DMS 273 treated with DMSO at 0.1 percent for 48 hours (cell line): ENCODE measurements at regions not wholly inside any gene's neighbourhood (a gene's known extent, or its start where the extent isn't known, plus 50 kb on each side); places are given as distances from the start of the nearest gene placed in this dataset.
"Not testable (repeated sequence)": the region's sequence is repeated elsewhere in the genome, so short reads cannot be mapped to it uniquely, and the experiment has no call there.

Experiments
- DNase-seq: peaks from one replicate; lab custom pipeline; 2025; lab: John Stamatoyannopoulos, UW

DNA sequence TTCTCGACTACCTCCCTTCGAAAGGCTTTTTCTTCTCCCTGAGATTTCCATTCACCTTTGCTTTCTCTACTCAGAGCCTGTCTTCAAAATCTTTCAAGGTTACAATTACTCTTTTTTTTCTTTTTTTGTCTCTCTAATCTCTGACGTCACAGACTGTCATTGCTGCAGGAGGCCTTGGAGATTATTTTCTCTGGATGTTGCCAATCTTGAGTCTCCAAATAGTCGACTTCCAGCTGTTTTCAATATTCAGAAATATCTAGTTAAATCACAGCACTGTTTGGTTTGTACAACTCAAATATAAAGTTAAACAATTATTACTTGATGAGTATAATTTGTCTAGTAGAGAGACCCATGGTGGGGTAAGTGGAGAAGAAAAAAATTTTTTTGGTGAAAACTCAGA is 359.0 kb upstream of the BOD1L1 start:
- no peak for DNase-seq

- DNase-seq: no peak
Measured at GRCh38 chr4:13988353-13989305, 361.1 kb upstream of the BOD1L1 start.

- no peak for DNase-seq
Measured at GRCh38 chr4:13989501-13989900, 362.0 kb upstream of the BOD1L1 start.

GRCh38 chr4:13990596-13991589 is 363.4 kb upstream of the BOD1L1 start:
- DNase-seq: no peak

GRCh38 chr4:13992041-13992440 is 364.5 kb upstream of the BOD1L1 start:
- no peak for DNase-seq

DNA sequence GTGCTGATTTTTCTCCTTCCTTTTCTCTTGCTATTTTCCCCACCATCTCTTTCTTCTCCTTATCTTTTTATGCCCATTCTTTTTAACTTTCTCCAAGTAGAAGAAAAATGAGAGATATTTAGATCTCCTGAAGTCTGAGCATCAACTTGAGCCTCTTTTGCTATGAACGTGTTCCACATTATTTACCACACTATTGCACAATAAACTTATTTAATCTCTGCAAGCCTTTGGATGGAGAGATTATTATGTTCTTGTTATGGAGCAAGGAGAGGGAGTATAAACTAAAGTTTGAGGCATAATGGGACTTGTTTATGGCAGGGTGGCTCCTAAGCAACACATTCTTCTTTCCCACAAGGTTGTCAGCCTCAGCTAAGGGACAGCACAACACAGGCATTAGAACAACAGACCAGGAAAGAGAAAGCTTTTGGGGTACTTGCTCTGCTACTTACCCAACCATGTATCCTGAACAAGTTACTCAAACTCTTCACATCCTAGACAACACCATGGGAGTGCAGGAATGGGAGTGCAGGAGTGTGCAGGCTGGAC is 365.5 kb upstream of the BOD1L1 start:
- no peak for DNase-seq

- no peak for DNase-seq
Measured at GRCh38 chr4:13994016-13994415, 366.5 kb upstream of the BOD1L1 start.

DNA sequence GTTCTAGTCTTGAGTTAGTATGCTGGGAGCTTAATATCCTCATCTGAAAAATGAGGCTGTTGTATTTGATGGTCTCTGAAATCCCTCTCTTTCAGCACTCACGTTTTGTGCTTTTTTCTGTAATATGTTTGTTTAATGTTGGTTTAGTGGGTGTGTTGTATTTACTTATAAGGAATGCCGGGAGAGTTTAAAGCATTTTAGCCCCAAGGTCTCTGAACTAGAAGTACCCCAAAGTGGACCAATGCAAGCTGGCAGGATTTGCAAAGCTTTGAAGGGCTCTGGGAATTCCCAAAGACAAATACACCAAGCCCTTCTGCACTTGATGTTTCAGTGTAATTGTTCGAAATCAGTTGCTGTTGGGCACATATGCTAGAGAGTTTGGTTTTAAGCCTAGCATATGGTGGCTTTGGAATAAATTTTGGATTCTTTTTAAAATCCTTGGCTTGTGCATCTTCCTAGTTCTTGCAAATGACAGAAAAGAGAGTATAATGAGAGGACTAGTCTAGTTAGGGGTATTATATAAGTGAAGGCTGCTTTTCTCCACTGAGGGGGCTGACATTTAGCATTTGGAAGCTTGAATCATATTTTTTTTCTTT is 371.4 kb upstream of the BOD1L1 start:
- DNase-seq: no peak

- no peak for DNase-seq
Measured at GRCh38 chr4:14000091-14000814, 372.7 kb upstream of the BOD1L1 start.

- DNase-seq: not testable (repeated sequence)
Measured at GRCh38 chr4:14002331-14002730, 374.8 kb upstream of the BOD1L1 start.

DNA sequence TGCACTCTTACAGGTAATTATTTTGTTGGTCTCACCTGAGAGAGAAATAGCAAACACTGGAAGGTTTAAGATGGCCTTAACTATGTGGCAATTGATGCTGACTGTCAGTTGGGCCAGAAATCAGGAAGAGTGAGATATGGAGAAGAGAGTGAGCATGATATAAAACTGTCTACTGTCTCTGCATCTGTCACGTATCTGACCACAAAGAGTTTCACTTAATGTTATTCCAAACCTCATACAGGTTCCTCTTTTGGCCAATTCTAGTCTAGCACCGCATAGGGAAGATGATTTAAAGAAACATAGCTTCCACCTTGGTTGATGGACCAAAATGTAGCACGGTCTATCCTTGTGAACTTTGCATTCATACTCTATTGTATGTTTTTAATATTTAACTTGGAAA is 381.0 kb upstream of the BOD1L1 start:
- no peak for DNase-seq

DNA sequence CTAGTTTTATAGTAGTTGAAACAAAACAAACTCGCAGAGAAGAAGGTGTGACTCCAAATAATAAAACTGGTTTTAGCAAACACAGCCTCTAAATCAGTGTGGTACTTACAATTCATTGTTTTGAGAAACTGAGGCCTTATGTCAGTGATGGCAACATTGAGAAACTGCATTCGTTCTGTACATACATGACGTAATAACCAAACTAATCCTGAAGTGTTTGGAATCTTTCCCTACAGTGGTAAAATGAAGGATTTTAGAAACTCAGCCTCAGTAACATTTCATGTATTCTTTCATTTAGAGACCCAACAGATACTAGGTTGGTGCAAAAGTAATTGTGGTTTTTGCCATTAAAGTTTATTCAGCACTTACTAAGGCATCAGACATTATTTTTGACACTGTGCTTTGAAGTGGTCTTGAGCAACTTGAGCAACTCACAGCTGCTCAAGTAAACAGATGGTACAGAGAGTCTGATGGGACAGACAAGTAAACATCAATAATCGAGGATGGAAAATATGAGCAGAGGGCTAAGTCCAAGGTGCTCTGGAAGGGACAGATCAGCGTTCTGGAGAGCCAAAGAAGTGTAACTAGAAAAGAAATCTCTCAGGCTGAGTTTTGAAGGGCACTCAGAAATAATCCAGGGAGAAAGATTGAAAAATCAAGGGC is 390.8 kb upstream of the BOD1L1 start:
- DNase-seq: no peak

DNA sequence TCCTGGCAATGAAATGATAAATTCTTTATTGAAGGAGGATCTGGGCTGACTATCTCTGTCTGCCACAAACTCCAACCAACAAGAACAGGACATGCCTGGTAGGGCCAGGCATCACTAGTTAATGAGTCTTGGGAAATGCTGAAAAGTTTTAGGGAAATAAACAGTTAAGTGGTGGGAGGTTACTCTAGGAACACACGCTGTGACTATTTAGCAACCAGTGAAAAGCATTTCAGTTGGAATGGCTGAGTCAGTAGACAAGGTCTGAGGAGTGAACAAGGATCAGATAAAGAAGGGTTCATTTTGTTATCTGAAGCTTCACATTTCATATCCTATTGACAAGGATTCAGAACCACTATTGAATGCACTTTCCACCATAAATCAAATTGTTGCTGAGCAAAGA is 394.9 kb upstream of the BOD1L1 start:
- DNase-seq: no peak

DNA sequence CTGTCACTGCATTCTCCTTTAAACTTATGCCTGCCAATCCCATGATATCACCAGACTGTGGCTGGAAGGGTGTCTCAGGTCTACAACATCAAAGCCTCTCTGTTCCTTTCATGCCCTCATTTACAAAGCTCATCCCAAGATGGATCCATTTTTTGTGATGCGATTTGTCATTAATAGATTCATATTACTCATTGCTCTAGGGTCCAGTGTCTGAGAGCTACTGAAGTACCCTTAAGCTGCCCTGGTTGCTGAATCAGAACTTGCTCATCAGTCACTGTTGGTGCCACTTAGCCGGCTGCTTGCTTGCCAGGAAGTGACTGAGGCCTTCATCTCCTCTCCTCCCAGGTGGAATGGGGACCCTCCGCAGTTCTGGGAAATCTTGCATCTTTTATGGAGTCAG is 395.5 kb upstream of the BOD1L1 start:
- no peak for DNase-seq

DNA sequence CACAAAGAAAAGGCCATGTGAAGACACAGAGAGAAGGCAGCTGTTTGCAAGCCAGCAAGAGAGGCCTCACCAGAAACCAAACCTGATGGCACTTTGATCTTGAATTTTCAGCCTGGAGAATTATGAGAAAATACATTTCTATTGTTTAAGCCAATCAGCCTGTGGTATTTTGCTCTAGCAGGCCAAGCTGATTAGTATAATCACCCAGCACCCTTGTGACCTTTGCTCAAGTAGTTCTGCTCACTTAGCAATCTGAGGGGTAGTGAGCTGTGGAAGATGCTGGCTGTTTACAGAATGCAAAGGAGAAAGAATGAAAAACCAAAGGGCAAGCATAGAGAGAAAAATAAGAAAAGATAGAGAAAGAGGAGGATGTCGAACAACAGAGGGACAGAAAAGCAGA is 396.4 kb upstream of the BOD1L1 start:
- no peak for DNase-seq

- DNase-seq: no peak
Measured at GRCh38 chr4:14025111-14025510, 397.6 kb upstream of the BOD1L1 start.

GRCh38 chr4:14025891-14026290 is 398.4 kb upstream of the BOD1L1 start:
- no peak for DNase-seq

DNA sequence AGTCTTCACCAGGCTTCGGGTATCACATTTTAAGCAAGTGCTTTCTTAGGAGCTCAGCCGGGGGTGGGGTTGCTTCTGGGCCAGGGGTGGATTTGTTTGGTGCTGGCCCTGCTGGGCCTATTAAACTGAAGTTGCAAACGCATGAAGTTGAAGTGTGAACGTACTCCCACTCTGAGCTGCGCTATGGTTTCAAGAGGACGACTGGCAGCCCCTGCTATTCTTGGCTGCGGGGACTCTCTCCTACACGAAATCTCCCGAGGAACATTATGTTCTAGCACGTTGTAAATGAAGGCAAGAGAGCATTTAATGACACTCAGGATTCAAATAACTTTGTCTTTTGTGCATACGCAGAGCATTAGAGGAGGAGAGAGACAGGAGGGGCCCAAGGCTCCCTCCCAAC is 401.3 kb upstream of the BOD1L1 start:
- DNase-seq: no peak

DNA sequence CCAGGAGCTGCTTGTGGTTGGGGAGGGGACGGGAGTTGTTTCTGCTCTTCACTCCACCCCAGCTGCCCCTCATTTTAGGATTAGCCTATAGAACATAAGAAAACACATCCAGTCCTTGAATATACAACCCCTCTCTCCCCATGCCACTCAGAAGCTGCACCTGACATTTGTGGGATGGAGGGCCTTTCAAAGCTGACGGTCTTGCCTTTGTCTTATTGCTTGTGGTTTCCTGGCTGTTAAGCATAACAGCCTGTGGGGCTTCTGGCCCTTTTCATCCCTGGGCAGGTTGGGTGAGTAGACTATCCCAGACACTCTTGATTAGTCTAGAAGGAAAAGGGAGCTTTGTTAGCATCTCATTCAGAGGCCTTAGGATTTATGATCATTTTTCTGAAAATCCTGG is 407.6 kb upstream of the BOD1L1 start:
- DNase-seq: no peak

DNA sequence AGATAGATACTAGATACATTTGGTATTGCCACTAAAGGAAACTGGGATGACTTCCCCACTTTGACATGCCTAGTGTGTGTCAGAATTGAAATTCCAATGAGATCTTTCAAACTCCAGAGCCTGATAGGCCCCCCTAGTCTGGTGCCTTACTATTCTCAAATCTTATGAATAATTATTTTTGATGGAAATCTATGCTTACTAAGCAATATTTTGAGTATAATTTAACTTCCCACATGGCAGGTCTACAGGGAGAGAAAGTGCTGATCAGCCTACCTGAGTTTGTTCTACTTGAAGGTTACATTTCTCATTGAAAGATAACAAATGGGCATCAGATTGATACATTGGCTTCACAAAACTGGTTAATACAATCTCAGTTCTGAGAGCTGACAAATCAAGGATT is 415.7 kb upstream of the BOD1L1 start:
- no peak for DNase-seq

DNA sequence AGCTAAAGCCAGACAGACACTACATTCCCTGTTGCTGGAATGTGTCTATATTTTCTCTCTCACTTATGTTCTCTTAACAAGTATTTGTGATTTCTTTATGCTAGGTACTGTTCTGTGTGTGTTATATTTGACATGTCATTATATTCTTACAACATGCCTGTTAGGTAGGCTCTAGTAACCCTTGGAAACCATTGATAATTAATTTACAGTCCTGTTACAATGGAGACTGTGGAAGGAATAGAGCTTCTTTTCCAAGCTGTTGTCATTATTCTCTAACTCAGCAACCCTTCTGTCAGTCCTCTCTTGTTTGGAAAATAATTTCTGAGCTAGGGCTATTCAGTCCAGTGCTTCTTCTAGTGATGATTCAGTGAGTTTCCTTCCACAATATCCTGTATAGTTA is 419.1 kb upstream of the BOD1L1 start:
- DNase-seq: no peak
